ENCODE measurements at regions not wholly inside any gene's neighbourhood (a gene's known extent, or its start where the extent isn't known, plus 50 kb on each side); places are given as distances from the start of the nearest gene placed in this dataset.
"Not testable (repeated sequence)": the region's sequence is repeated elsewhere in the genome, so short reads cannot be mapped to it uniquely, and the experiment has no call there.

- TF ChIP-seq, protein P1, sequence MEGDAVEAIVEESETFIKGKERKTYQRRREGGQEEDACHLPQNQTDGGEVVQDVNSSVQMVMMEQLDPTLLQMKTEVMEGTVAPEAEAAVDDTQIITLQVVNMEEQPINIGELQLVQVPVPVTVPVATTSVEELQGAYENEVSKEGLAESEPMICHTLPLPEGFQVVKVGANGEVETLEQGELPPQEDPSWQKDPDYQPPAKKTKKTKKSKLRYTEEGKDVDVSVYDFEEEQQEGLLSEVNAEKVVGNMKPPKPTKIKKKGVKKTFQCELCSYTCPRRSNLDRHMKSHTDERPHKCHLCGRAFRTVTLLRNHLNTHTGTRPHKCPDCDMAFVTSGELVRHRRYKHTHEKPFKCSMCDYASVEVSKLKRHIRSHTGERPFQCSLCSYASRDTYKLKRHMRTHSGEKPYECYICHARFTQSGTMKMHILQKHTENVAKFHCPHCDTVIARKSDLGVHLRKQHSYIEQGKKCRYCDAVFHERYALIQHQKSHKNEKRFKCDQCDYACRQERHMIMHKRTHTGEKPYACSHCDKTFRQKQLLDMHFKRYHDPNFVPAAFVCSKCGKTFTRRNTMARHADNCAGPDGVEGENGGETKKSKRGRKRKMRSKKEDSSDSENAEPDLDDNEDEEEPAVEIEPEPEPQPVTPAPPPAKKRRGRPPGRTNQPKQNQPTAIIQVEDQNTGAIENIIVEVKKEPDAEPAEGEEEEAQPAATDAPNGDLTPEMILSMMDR (IDR thresholded peaks at IDR 0.05; ENCODE audit: low read depth, low read length), result not testable (repeated sequence)
- TF ChIP-seq EZH2phosphoT487 (IDR thresholded peaks at IDR 0.05; ENCODE audit: low read depth), result not testable (repeated sequence)
These were observed 60.5 kb downstream of the GOLGA6L22 start for GRCh38 chr15:22519213-22519612.
